ENCODE measurements at regions not wholly inside any gene's neighbourhood (a gene's known extent, or its start where the extent isn't known, plus 50 kb on each side); places are given as distances from the start of the nearest gene placed in this dataset.

GRCh38 chr6:18752278-18753068 lies 365.3 kb downstream of the RNF144B start:
- TF ChIP-seq JUND (IDR thresholded peaks at IDR 0.05; ENCODE audit: low read depth), result no peak
- DNase-seq (ENCODE audit: low read depth in 1 of 2, low spot score in 1 of 2), result no peak
- in situ Hi-C loops (cut with HindIII; ENCODE audit: low pct_unique_long_range_greater_than_20kb, low sequenced_read_pairs), result no loop called here

GRCh38 chr6:18753076-18753475 lies 365.9 kb downstream of the RNF144B start:
- TF ChIP-seq JUND (IDR thresholded peaks at IDR 0.05; ENCODE audit: low read depth), result no peak

GRCh38 chr6:18763086-18763485 lies 375.9 kb downstream of the RNF144B start:
- no peak for TF ChIP-seq JUND (IDR thresholded peaks at IDR 0.05; ENCODE audit: low read depth)
- DNase-seq (ENCODE audit: low read depth in 1 of 2, low spot score in 1 of 2), result peak; percentile 12 to 83
- in situ Hi-C loops (cut with HindIII; ENCODE audit: low pct_unique_long_range_greater_than_20kb, low sequenced_read_pairs), result no loop called here

More at GRCh38 chr6:18753076-18753475, 365.9 kb downstream of the RNF144B start:
- in situ Hi-C loops (cut with HindIII; ENCODE audit: low pct_unique_long_range_greater_than_20kb, low sequenced_read_pairs), result no loop called here
- DNase-seq (ENCODE audit: low read depth in 1 of 2, low spot score in 1 of 2), result no peak

DNA sequence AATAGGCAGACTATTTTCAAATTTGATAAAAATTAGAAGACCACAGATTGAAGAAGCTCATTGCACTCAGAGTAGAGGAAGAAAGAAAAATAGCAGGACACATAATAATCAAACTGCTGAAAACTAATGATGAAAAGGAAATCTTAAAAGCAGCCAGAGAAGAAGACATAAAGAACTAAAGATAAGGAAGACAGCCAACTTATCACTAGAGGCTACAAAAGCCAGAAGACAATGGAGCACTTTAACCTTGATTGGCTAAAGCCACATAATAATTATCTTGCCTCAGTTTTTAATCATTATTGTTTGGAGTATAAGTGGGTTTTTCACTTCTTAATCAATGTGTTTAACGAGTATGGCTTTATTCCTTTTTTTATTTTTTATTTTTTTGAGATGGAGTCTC lies 397.6 kb downstream of the RNF144B start:
- in situ Hi-C loops (cut with HindIII; ENCODE audit: low pct_unique_long_range_greater_than_20kb, low sequenced_read_pairs), result no loop called here
- TF ChIP-seq JUND (IDR thresholded peaks at IDR 0.05; ENCODE audit: low read depth), result no peak
- DNase-seq (ENCODE audit: low read depth in 1 of 2, low spot score in 1 of 2), result no peak

GRCh38 chr6:18785810-18786490 lies 398.8 kb downstream of the RNF144B start:
- no peak for TF ChIP-seq JUND (IDR thresholded peaks at IDR 0.05; ENCODE audit: low read depth)
- no peak for DNase-seq (ENCODE audit: low read depth in 1 of 2, low spot score in 1 of 2)
- in situ Hi-C loops (cut with HindIII; ENCODE audit: low pct_unique_long_range_greater_than_20kb, low sequenced_read_pairs), result no loop called here

GRCh38 chr6:18792866-18793265 lies 405.7 kb downstream of the RNF144B start:
- no peak for TF ChIP-seq JUND (IDR thresholded peaks at IDR 0.05; ENCODE audit: low read depth)
- peak in 1 of 2 experiments; percentile 16 for DNase-seq (ENCODE audit: low read depth in 1 of 2, low spot score in 1 of 2)
- in situ Hi-C loops (cut with HindIII; ENCODE audit: low pct_unique_long_range_greater_than_20kb, low sequenced_read_pairs), result no loop called here

GRCh38 chr6:18795726-18796125 lies 408.6 kb downstream of the RNF144B start:
- no peak for TF ChIP-seq JUND (IDR thresholded peaks at IDR 0.05; ENCODE audit: low read depth)
- DNase-seq (ENCODE audit: low read depth in 1 of 2, low spot score in 1 of 2), result no peak
- in situ Hi-C loops (cut with HindIII; ENCODE audit: low pct_unique_long_range_greater_than_20kb, low sequenced_read_pairs), result no loop called here

DNA sequence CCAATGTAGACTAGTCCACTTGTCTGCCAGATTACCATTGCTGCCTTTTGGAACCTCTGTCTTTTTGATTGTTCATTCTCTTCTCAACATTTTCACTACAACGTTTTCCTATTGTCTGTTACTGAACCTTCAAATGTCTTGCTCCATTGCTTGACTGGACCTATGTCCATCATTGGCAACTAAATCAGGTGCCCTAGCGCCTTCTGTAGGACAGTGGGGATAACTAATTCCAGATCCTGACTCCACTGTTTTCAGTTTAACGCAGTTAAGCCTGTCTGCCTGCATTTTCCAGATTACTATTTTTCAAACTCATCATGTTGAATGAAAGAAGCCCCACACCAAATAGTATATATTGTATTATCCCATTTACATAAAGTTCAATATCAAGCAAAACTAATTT lies 433.6 kb downstream of the RNF144B start:
- TF ChIP-seq JUND (IDR thresholded peaks at IDR 0.05; ENCODE audit: low read depth), result no peak
- peak in 1 of 2 experiments; percentile 30 for DNase-seq (ENCODE audit: low read depth in 1 of 2, low spot score in 1 of 2)
- in situ Hi-C loops (cut with HindIII; ENCODE audit: low pct_unique_long_range_greater_than_20kb, low sequenced_read_pairs), result no loop called here

GRCh38 chr6:18823782-18824386 lies 436.7 kb downstream of the RNF144B start:
- peak in 1 of 2 experiments; percentile 73 for DNase-seq (ENCODE audit: low read depth in 1 of 2, low spot score in 1 of 2)
- in situ Hi-C loops (cut with HindIII; ENCODE audit: low pct_unique_long_range_greater_than_20kb, low sequenced_read_pairs), result no loop called here
- no peak for TF ChIP-seq JUND (IDR thresholded peaks at IDR 0.05; ENCODE audit: low read depth)

- TF ChIP-seq JUND (IDR thresholded peaks at IDR 0.05; ENCODE audit: low read depth), result no peak
- DNase-seq (ENCODE audit: low read depth in 1 of 2, low spot score in 1 of 2), result no peak
- in situ Hi-C loops (cut with HindIII; ENCODE audit: low pct_unique_long_range_greater_than_20kb, low sequenced_read_pairs), result no loop called here
Measured at GRCh38 chr6:18829272-18829870, 442.2 kb downstream of the RNF144B start.

DNA sequence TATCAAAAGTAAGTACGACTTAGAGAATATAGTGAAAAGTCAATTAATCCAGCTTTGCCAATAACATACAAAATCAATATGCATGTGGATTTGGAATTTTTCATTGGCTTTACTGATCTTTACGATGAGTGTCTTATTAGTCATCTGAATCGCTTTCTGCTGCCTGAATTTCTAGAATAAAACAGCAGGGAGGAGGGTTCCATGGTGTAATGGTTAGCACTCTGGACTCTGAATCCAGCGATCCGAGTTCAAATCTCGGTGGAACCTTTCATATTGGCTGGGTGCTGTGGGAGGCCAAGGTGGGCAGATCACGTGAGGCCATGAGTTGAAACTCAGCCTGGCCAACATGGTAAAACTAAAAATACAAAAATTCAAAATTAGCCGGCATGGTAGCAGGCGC lies 448.8 kb downstream of the RNF144B start:
- no peak for TF ChIP-seq JUND (IDR thresholded peaks at IDR 0.05; ENCODE audit: low read depth)
- in situ Hi-C loops (cut with HindIII; ENCODE audit: low pct_unique_long_range_greater_than_20kb, low sequenced_read_pairs), result no loop called here
- no peak for DNase-seq (ENCODE audit: low read depth in 1 of 2, low spot score in 1 of 2)

DNA sequence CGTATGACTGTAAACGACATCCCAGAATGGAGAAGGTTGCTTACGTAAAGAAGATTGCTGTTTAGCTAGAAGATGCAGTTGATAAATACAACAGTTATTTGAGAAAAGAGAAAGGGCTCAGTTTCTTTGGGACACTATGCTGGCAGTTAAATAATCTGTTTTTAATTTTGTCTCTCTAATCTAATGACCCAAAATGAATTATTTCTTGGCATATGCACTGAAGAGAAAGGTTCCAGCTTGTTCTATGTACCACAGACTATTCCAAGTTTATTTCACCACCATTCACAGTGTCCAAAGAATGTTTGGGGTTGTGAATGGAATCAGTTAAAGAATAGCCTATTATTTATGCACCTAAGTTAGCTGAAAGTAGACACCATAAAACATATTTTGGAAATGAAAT lies 449.9 kb downstream of the RNF144B start:
- in situ Hi-C loops (cut with HindIII; ENCODE audit: low pct_unique_long_range_greater_than_20kb, low sequenced_read_pairs), result no loop called here
- no peak for DNase-seq (ENCODE audit: low read depth in 1 of 2, low spot score in 1 of 2)
- TF ChIP-seq JUND (IDR thresholded peaks at IDR 0.05; ENCODE audit: low read depth), result no peak

DNA sequence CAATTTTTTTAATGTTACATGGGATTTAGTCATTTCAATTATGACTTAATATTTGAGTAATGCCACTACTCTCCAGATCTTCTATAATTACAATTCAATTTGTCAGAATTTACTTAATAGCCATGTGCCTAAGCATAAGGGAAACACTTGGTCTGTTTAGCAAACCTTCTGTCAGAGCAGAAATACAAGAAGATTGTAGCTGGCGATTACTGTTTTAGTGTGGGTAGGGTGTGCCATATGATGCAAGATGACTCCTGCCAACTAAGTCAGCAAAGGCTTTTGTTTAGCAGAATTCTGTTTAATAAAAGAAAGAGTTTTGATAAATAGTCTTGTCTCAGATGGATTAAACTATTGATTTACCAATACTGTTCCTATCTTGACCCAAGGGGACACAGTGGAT lies 455.4 kb downstream of the RNF144B start:
- TF ChIP-seq JUND (IDR thresholded peaks at IDR 0.05; ENCODE audit: low read depth), result no peak
- DNase-seq (ENCODE audit: low read depth in 1 of 2, low spot score in 1 of 2), result no peak
- in situ Hi-C loops (cut with HindIII; ENCODE audit: low pct_unique_long_range_greater_than_20kb, low sequenced_read_pairs), result no loop called here

Data from T47D (cell line).